MCF 10A (cell line): ENCODE measurements at regions not wholly inside any gene's neighbourhood (a gene's known extent, or its start where the extent isn't known, plus 50 kb on each side); places are given as distances from the start of the nearest gene placed in this dataset.

ENCODE experiments used
- BruUV-seq: library from RNA; stranded (reverse); fragments of 400-500 nt; replicated peaks from 2 replicates; lab custom pipeline; 2021; lab: Mats Ljungman, UMichigan
- CTCF ChIA-PET: fragments of 300-600 bp; sonication (Branson Sonifier 250); formaldehyde crosslinking; extraction: SDS; loops from one replicate; lab custom pipeline; 2021; ENCODE audit warnings: antibody characterized with exemption, inconsistent platforms; lab: Yijun Ruan, JAX
- POLR2A ChIA-PET: fragments of 300-600, 350-650 bp; sonication (Branson Sonifier 250); formaldehyde crosslinking; extraction: SDS; loops from one replicate; lab custom pipeline; 2020; ENCODE audit warnings: antibody characterized with exemption, inconsistent platforms; lab: Yijun Ruan, JAX
- DNase-seq: peaks from one replicate; pipeline ENCODE4 v3.0.0-alpha.2; 2018; ENCODE audit not compliant: unreplicated experiment
- H3K27ac Mint-ChIP-seq: one replicate; pipeline ENCODE4 v1.8.0; 2022; ENCODE audit warnings: mild to moderate bottlenecking, low read depth, mixed read lengths; ENCODE audit not compliant: unreplicated experiment
- H3K27me3 Mint-ChIP-seq: one replicate; pipeline ENCODE4 v1.8.0; 2022; ENCODE audit warnings: mixed read lengths; ENCODE audit not compliant: insufficient read depth, unreplicated experiment
- H3K36me3 Mint-ChIP-seq: one replicate; pipeline ENCODE4 v1.8.0; 2022; ENCODE audit warnings: mild to moderate bottlenecking, moderate library complexity, mixed read lengths; ENCODE audit not compliant: insufficient read depth, unreplicated experiment
- H3K4me1 Mint-ChIP-seq: one replicate; pipeline ENCODE4 v1.8.0; 2022; ENCODE audit warnings: mixed read lengths; ENCODE audit not compliant: insufficient read depth, unreplicated experiment
- H3K4me3 Mint-ChIP-seq: one replicate; pipeline ENCODE4 v1.8.0; 2022; ENCODE audit warnings: mild to moderate bottlenecking, moderate library complexity, mixed read lengths; ENCODE audit not compliant: unreplicated experiment
- H3K9me3 Mint-ChIP-seq: one replicate; pipeline ENCODE4 v1.8.0; 2022; ENCODE audit warnings: mixed read lengths; ENCODE audit not compliant: unreplicated experiment
- intact Hi-C: fragments of 100-400 bp; cut with micrococcal nuclease; formaldehyde crosslinking; loops from 2 replicates; pipeline ENCODE4 v1.14.1; 2022
- TF ChIP-seq, protein P1 (sequence below): fragments of 200-600 bp; IDR thresholded peaks from one replicate; pipeline ENCODE4 v1.8.0; 2022; ENCODE audit warnings: antibody characterized with exemption, mild to moderate bottlenecking; ENCODE audit not compliant: unreplicated experiment

DNA sequence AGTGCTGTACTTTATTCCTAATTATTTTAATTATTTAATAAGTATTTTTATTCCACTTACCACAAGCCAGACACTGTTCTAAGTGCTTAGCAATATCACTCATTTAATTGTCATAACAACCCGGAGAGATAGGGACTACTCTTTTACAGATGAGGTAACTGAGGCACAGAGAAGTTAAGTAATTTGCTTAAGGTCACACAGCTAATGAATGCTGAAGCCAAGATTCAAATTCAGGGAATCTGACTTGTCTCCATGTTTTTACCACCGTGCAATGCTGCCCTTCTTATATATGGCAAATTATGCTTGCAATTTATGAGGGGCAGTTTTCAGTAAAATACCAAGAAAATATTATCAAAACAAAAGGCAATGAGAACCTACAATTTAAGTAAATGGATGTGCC, 168.4 kb upstream of the KIF2A start:
- Mint-ChIP-seq H3K4me1 (peaks cover 5% of the 10 kb centered on the region), H3K27me3 (no peaks in the 10 kb centered on the region)
- TF ChIP-seq, protein P1, sequence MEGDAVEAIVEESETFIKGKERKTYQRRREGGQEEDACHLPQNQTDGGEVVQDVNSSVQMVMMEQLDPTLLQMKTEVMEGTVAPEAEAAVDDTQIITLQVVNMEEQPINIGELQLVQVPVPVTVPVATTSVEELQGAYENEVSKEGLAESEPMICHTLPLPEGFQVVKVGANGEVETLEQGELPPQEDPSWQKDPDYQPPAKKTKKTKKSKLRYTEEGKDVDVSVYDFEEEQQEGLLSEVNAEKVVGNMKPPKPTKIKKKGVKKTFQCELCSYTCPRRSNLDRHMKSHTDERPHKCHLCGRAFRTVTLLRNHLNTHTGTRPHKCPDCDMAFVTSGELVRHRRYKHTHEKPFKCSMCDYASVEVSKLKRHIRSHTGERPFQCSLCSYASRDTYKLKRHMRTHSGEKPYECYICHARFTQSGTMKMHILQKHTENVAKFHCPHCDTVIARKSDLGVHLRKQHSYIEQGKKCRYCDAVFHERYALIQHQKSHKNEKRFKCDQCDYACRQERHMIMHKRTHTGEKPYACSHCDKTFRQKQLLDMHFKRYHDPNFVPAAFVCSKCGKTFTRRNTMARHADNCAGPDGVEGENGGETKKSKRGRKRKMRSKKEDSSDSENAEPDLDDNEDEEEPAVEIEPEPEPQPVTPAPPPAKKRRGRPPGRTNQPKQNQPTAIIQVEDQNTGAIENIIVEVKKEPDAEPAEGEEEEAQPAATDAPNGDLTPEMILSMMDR: no peak

DNA sequence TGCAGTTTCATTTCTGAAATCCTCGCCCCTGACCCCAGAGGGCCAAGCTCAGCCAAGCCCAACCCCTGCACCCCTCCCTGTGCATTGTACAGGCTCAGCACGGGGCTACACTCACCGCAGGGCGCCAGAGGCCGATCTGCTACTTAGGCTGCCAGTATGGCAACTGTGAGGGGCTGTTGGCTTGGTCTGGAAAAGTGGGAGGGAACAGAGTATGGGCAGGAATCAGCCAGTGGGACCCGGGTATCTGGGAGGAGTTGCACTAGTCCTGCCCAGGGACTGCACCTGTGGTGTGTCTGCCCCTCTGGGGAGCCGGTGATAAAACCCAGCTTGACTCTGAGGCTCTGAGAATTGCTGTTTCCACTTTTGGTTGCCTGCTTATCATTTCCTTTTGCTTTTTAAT, 167.4 kb upstream of the KIF2A start:
- no TSS peak for BruUV-seq
- intact Hi-C loops: no loop called here
- Mint-ChIP-seq H3K9me3 (no peaks in the 10 kb centered on the region), H3K27ac (no peak overlapping the region), H3K4me1 (peaks cover 7% of the 10 kb centered on the region), H3K27me3 (no peaks in the 10 kb centered on the region), H3K4me3 (no peak overlapping the region), H3K36me3 (no peaks in the 10 kb centered on the region)
- POLR2A ChIA-PET: no interaction called here
- DNase-seq: no peak
- TF ChIP-seq, protein P1: no peak
- CTCF ChIA-PET: interaction anchor here (1.1 kb wide), 1 partner anchor 204 kb away, joined by 4 read pairs; no protein-coding TSS in a partner anchor

More for the DNA sequence above, 168.4 kb upstream of the KIF2A start:
- CTCF ChIA-PET: interaction anchor here (0.7 to 1.1 kb wide), 2 partner anchors 203 to 341 kb away, joined by 3 to 4 read pairs; no protein-coding TSS in a partner anchor
- POLR2A ChIA-PET: interaction anchor here (0.6 kb wide), 1 partner anchor 1460 kb away, joined by 3 read pairs; no protein-coding TSS in a partner anchor
- no peak for DNase-seq
- BruUV-seq: no TSS peak
- no peak overlapping the region for H3K4me3 Mint-ChIP-seq
- H3K9me3 Mint-ChIP-seq: no peaks in the 10 kb centered on the region
- no peak overlapping the region for H3K27ac Mint-ChIP-seq
- intact Hi-C loops: no loop called here
- H3K36me3 Mint-ChIP-seq: no peaks in the 10 kb centered on the region

DNA sequence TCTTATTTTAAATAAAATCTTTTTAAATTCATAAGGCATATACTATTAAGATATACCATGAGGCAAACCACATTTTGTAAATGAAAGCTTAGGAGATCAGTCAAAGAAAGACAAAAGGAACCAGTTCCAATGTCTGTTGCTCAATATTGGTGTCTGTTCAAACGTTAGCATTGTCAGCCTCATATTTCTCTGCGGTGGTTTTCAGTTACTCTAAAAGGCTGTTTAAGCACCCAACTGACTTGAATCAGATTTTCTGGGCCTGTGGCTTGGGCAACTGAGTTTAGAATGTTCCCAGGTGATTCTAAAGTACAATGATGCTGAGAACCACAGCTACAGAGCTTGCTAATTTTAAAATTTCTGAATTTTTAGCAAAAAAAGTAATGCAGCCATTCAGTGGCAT, 166.3 kb upstream of the KIF2A start:
- Mint-ChIP-seq H3K27me3 (no peaks in the 10 kb centered on the region), H3K4me3 (no peak overlapping the region), H3K36me3 (no peaks in the 10 kb centered on the region), H3K9me3 (no peaks in the 10 kb centered on the region), H3K27ac (no peak overlapping the region), H3K4me1 (peaks cover 16% of the 10 kb centered on the region)
- TF ChIP-seq, protein P1: no peak
- intact Hi-C loops: no loop called here
- no peak for DNase-seq
- ChIA-PET POLR2A (interaction anchor here (1.2 kb wide), 1 partner anchor 77 kb away, joined by 3 read pairs; no protein-coding TSS in a partner anchor), CTCF (no interaction called here)
- no TSS peak for BruUV-seq

DNA sequence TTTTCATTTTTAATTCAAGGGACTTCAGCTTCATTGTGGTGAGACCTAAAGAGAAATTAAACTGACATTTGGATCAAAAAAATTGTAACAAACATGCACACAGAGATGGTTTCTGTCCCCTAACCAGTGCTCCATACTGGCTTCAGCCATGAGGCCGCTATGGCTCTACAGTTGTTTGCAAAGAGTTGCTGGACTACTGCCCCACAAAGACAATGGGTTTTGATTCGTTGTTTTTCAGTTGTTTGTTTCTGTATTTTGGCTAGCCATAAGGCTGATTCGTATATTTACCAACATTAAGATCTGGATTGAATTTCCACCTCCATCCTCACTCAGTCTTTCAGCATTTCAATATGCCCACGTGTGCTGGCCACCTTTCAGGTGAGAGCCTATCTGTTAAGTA, 163.7 kb upstream of the KIF2A start:
- TF ChIP-seq, protein P1: no peak
- Mint-ChIP-seq H3K27ac (no peak overlapping the region), H3K9me3 (no peaks in the 10 kb centered on the region), H3K4me1 (peaks cover 12% of the 10 kb centered on the region), H3K27me3 (no peaks in the 10 kb centered on the region), H3K4me3 (no peak overlapping the region), H3K36me3 (no peaks in the 10 kb centered on the region)
- no TSS peak for BruUV-seq
- POLR2A ChIA-PET: no interaction called here
- CTCF ChIA-PET: interaction anchor here (1.3 to 4.2 kb wide), 6 partner anchors 9 to 312 kb away, joined by 3 to 43 read pairs (median 6); no protein-coding TSS in a partner anchor
- DNase-seq: no peak
- intact Hi-C loops: no loop called here
